Heart left ventricle (tissue), 16 donors: ENCODE measurements at regions not wholly inside any gene's neighbourhood (a gene's known extent, or its start where the extent isn't known, plus 50 kb on each side); places are given as distances from the start of the nearest gene placed in this dataset.

Experiments
- ATAC-seq, 4 donors: fragments of 200-7000 bp; cut with Tn5 transposase; one replicate each; pipeline ENCODE4 v1.9.1; 2020 to 2022; ENCODE audit warnings: moderate library complexity in 4 of 4, mild to moderate bottlenecking in 3 of 4, moderate number of reproducible peaks in 1 of 4
- DNase-seq, 5 donors: peaks; one replicate each; pipeline ENCODE4 v3.0.0-alpha.2; 2020
- H3K27ac ChIP-seq, 12 donors: fragments of 200-600 bp; sonication (generic) in 4 of 12; one replicate each; pipeline versions ENCODE4 v1.5.0 to v1.8.0; 2016 to 2022; ENCODE audit warnings: mild to moderate bottlenecking in 2 of 12
- H3K27me3 ChIP-seq, 9 donors: fragments of 200-600 bp; sonication (generic) in 2 of 9; one replicate each; pipeline versions ENCODE4 v1.5.1 to v1.8.0; 2016 to 2022; ENCODE audit warnings: mild to moderate bottlenecking in 3 of 9
- H3K36me3 ChIP-seq, 9 donors: fragments of 200-600 bp; sonication (generic) in 2 of 9; one replicate each; pipeline versions ENCODE4 v1.5.0 to v1.8.0; 2018 to 2022; ENCODE audit warnings: mild to moderate bottlenecking in 2 of 9
- H3K4me1 ChIP-seq, 12 donors: fragments of 200-600 bp; sonication (generic) in 4 of 12; one replicate each; pipeline versions ENCODE4 v1.5.0 to v1.8.0; 2016 to 2022; ENCODE audit warnings: mild to moderate bottlenecking in 3 of 12
- H3K4me3 ChIP-seq, 12 donors: fragments of 200-600 bp; sonication (generic) in 4 of 12; one replicate each; pipeline versions ENCODE4 v1.5.0 to v1.8.0; 2017 to 2022; ENCODE audit warnings: mild to moderate bottlenecking in 9 of 12, moderate library complexity in 4 of 12
- H3K9me3 ChIP-seq, 12 donors: fragments of 200-600 bp; sonication (generic) in 4 of 12; one replicate each; pipeline versions ENCODE4 v1.5.0 to v1.8.0; 2016 to 2022; ENCODE audit warnings: mild to moderate bottlenecking in 1 of 12
- CTCF ChIP-seq, 12 donors: fragments of 200-600 bp; sonication (generic) in 4 of 12; IDR thresholded peaks; one replicate each; pipeline versions ENCODE4 v1.5.0 to v1.8.0; 2018 to 2022; ENCODE audit warnings: antibody characterized with exemption in 12 of 12, mild to moderate bottlenecking in 5 of 12
- POLR2A ChIP-seq, 2 donors: fragments of 450-650 bp; IDR thresholded peaks; one replicate each; pipeline ENCODE4 v1.6.1; 2017; ENCODE audit warnings: antibody characterized with exemption in 2 of 2, mild to moderate bottlenecking in 2 of 2, moderate library complexity in 2 of 2
- whole genome bisulfite sequencing, 4 donors: extraction: QIAGEN DNeasy Blood & Tissue Kit in 2 of 4; methylation state at CpG; one replicate each; pipeline versions ENCODE4 v1.1.5 to v1.1.7; 2013 to 2018; 5-methylcytosine and 5-hydroxymethylcytosine counted together
- intact Hi-C, 10 donors: fragments of 100-400 bp; cut with DNase I; formaldehyde crosslinking; loops; one replicate each; pipeline versions ENCODE4 v1.11.1 to v1.14.2; 2022
- donor health status: ischemic (EF 13 %, LVEDD 7.1; RV severe dilation, severe dysfunction).
- donor health status: healthy with polysubstance abuse.
- donor health status: DM: no; HTN: yes; CAD: no.
- donor health status: DM: no; HTN: no; CAD: no.
- donor health status: ischemic (EF 25% LVEDD 6.9; RV normal size, moderate dysfunction).
- donor health status: ischemic (EF 25% LVEDD 5.7; RV mildly dilated, moderate dysfunction).
- donor health status: healthy.
- donor health status: DM: yes; HTN: yes; CAD: no.
- donor health status: ischemic (EF 35%, LVEDD 5.7; RV mildly dilated, moderate dysfunction).
- donor health status: nonischemic (EF 11% LVEDD 7.7; RV severe dilation, severe dysfunction).
- donor health status: DM: yes; HTN: yes; CAD: no.
- donor health status: PGD.
- donor health status: ischemic (EF 29% LVEDD 5.4; RV normal size, mild dysfunction).
- donor health status: nonischemic (EF 23%, LVEDD 6.1; RV moderate dilation, normal function).

- H3K27me3 ChIP-seq, result peaks cover 0 to 11% (median 0%) of the 10 kb centered on the region in 9 donors
- intact Hi-C loops, result no loop called here
- no peak for TF ChIP-seq CTCF (IDR thresholded peaks at IDR 0.05)
- TF ChIP-seq POLR2A (IDR thresholded peaks at IDR 0.05), result no peak
- no peaks in the 10 kb centered on the region for H3K36me3 ChIP-seq
- WGBS, 4 donors, result 59 to 70% (median 62%) methylated on average over 7 of the region's 7 CpGs
- H3K27ac ChIP-seq, result no peak overlapping the region
- H3K4me3 ChIP-seq, result no peak overlapping the region
- DNase-seq (no peak), ATAC-seq (no peak)
- H3K9me3 ChIP-seq, result peaks cover 0 to 7% (median 0%) of the 10 kb centered on the region in 12 donors
- no peaks in the 10 kb centered on the region for H3K4me1 ChIP-seq
Measured at GRCh38 chr7:98729121-98729520, 112.0 kb downstream of the NPTX2 start.

GRCh38 chr7:98730326-98730725 lies 113.2 kb downstream of the NPTX2 start:
- Histone ChIP-seq H3K9me3 (peaks cover 0 to 7% (median 0%) of the 10 kb centered on the region in 12 donors), H3K27me3 (peaks cover 0 to 11% (median 0%) of the 10 kb centered on the region in 9 donors), H3K27ac (no peak overlapping the region), H3K4me3 (no peak overlapping the region), H3K36me3 (no peaks in the 10 kb centered on the region), H3K4me1 (no peaks in the 10 kb centered on the region)
- 43 to 52% (median 48%) methylated on average over 4 of the region's 4 CpGs for WGBS, 4 donors
- intact Hi-C loops, result no loop called here
- TF ChIP-seq POLR2A (IDR thresholded peaks at IDR 0.05) (no peak), CTCF (IDR thresholded peaks at IDR 0.05) (no peak)
- ATAC-seq (no peak), DNase-seq (no peak)

GRCh38 chr7:98731651-98732050 lies 114.6 kb downstream of the NPTX2 start:
- Histone ChIP-seq H3K4me1 (no peaks in the 10 kb centered on the region), H3K36me3 (no peaks in the 10 kb centered on the region), H3K27ac (no peak overlapping the region), H3K4me3 (no peak overlapping the region), H3K9me3 (peaks cover 0 to 7% (median 0%) of the 10 kb centered on the region in 12 donors), H3K27me3 (peaks cover 0 to 11% (median 0%) of the 10 kb centered on the region in 9 donors)
- 78 to 91% (median 87%) methylated on average over 6 to 7 of the region's 7 CpGs for WGBS, 4 donors
- TF ChIP-seq CTCF (IDR thresholded peaks at IDR 0.05) (no peak), POLR2A (IDR thresholded peaks at IDR 0.05) (no peak)
- intact Hi-C loops, result no loop called here
- DNase-seq (no peak), ATAC-seq (no peak)

GRCh38 chr7:98733036-98733435 lies 116.0 kb downstream of the NPTX2 start:
- 52 to 71% (median 60%) methylated on average over 2 of the region's 2 CpGs for WGBS, 4 donors
- ATAC-seq (no peak), DNase-seq (no peak)
- Histone ChIP-seq H3K27me3 (peaks cover 0 to 11% (median 0%) of the 10 kb centered on the region in 9 donors), H3K4me3 (no peak overlapping the region), H3K4me1 (no peaks in the 10 kb centered on the region), H3K9me3 (peaks cover 0 to 7% (median 0%) of the 10 kb centered on the region in 12 donors), H3K36me3 (no peaks in the 10 kb centered on the region), H3K27ac (no peak overlapping the region)
- TF ChIP-seq CTCF (IDR thresholded peaks at IDR 0.05) (peak in 7 of 12 donors; percentile 16 to 30 (median 24)), POLR2A (IDR thresholded peaks at IDR 0.05) (no peak)
- intact Hi-C loops, result no loop called here
